ENCODE measurements at regions not wholly inside any gene's neighbourhood (a gene's known extent, or its start where the extent isn't known, plus 50 kb on each side); places are given as distances from the start of the nearest gene placed in this dataset.

GRCh38 chr4:67327245-67328017, 217.9 kb downstream of the CENPC start:
- peak; percentile 98 for TF ChIP-seq CTCF (conservative IDR thresholded peaks at IDR 0.05; ENCODE audit: low read length)
- TF ChIP-seq EZH2phosphoT487 (IDR thresholded peaks at IDR 0.05; ENCODE audit: borderline replicate concordance, low read depth, low read length): no peak

Data from OCI-LY7 (cell line).